Mammary epithelial cell (primary cell): ENCODE measurements at regions not wholly inside any gene's neighbourhood (a gene's known extent, or its start where the extent isn't known, plus 50 kb on each side); places are given as distances from the start of the nearest gene placed in this dataset.

Source experiments
- CTCF ChIP-seq, 2 donors: IDR thresholded peaks in 1 of 2; conservative IDR thresholded peaks in 1 of 2; 2 replicates each; pipeline ENCODE4 v1.5.1; 2011 to 2012; ENCODE audit warnings: inconsistent platforms in 2 of 2, low read length in 2 of 2, mild to moderate bottlenecking in 2 of 2, control low read depth in 1 of 2, low read depth in 1 of 2; ENCODE audit not compliant: insufficient read depth in 1 of 2; ENCODE audit errors: extremely low read depth in 1 of 2
- EZH2 ChIP-seq: IDR thresholded peaks from 2 replicates; pipeline ENCODE4 v1.6.1; 2012; ENCODE audit warnings: low read length, inconsistent platforms, borderline replicate concordance

DNA sequence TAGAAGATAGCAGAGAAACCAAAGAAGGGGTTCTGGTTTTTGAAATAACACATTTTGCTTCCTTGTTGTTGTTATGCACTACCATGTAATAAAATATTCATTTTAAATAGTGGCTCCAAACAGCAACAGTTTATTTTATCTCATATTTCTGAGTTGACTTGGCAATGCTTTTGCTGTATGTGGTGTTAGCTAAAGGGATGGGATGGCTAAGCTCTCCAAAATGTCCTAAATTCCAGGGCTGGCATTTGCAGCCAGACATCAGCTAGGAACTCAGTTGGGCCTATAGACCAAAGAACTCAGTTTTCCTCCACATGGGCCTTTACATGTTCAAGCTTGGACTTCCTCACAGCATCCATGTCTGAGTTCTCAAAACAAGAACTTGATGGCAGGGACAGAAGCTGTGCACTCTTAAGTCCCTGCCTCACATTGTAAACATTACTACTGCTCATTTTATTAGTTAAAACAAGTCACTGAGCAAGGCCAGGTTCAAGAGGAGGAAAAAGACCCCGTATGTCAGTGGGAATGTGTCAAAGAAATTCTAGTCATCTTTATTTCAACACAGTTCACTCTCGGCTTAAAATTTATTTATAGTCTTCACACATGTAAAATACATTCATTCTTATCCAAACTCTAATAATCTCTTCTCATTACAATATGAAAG is 819.3 kb upstream of the PCDH20 start:
- TF ChIP-seq CTCF (conservative IDR thresholded peaks at IDR 0.05 in 1 of 2, IDR thresholded peaks at IDR 0.05 in 1 of 2; ENCODE audit: extremely low read depth in 1 of 2, insufficient read depth in 1 of 2, low read depth in 1 of 2, low read length in 2 of 2): no peak
- TF ChIP-seq EZH2: no peak
